Adrenal gland (tissue), 9 donors: ENCODE measurements at regions not wholly inside any gene's neighbourhood (a gene's known extent, or its start where the extent isn't known, plus 50 kb on each side); places are given as distances from the start of the nearest gene placed in this dataset.

Experiments used
- DNase-seq, 7 donors: peaks; one replicate each; pipeline ENCODE4 v3.0.0-alpha.2; 2019 to 2020
- H3K27ac ChIP-seq, 5 donors: fragments of 200-600 bp; sonication (generic) in 4 of 5; 1 replicate in 3 of 5; 2 replicates in 2 of 5; pipeline versions ENCODE4 v1.5.1 to v1.8.0; 2016 to 2020; ENCODE audit warnings: mild to moderate bottlenecking in 1 of 5
- H3K27me3 ChIP-seq: fragments of 200-600 bp; 2 replicates; pipeline ENCODE4 v1.8.0; 2021
- H3K36me3 ChIP-seq, 2 donors: fragments of 200-600 bp; replicated peaks in 1 of 2; 1 replicate in 1 of 2; 2 replicates in 1 of 2; pipeline versions ENCODE4 v1.5.1 to v1.8.0; 2018 to 2022
- H3K4me1 ChIP-seq, 2 donors: fragments of 200-600 bp; replicated peaks in 1 of 2; 1 replicate in 1 of 2; 2 replicates in 1 of 2; pipeline versions ENCODE4 v1.5.1 to v1.8.0; 2018 to 2021
- H3K4me3 ChIP-seq, 4 donors: fragments of 200-600 bp; sonication (generic) in 3 of 4; one replicate each; pipeline ENCODE4 v1.5.1; 2016 to 2018
- H3K9me3 ChIP-seq, 3 donors: fragments of 200-600 bp; sonication (generic) in 1 of 3; replicated peaks in 1 of 3; 1 replicate in 2 of 3; 2 replicates in 1 of 3; pipeline versions ENCODE4 v1.5.1 to v1.8.0; 2016 to 2021
- CTCF ChIP-seq, 6 experiments: fragments of 450-650 bp in 4 of 6; fragments of 200-600 bp in 2 of 6; sonication (generic) in 1 of 6; IDR thresholded peaks; 1 replicate in 5 of 6; 2 replicates in 1 of 6; pipeline versions ENCODE4 v1.5.1 to v1.8.0; 2016 to 2021; ENCODE audit warnings: antibody characterized with exemption in 6 of 6, mild to moderate bottlenecking in 2 of 6, moderate library complexity in 1 of 6
- POLR2A ChIP-seq, 2 donors: fragments of 450-650 bp; IDR thresholded peaks; one replicate each; pipeline ENCODE4 v1.6.1; 2017; ENCODE audit warnings: antibody characterized with exemption in 2 of 2, mild to moderate bottlenecking in 2 of 2, moderate library complexity in 1 of 2
- WGBS, 4 donors: extraction: QIAGEN DNeasy Blood & Tissue Kit in 2 of 4; methylation state at CpG; one replicate each; pipeline versions ENCODE4 v1.1.5 to v1.1.7; 2013 to 2017; 5-methylcytosine and 5-hydroxymethylcytosine counted together
- intact Hi-C, 2 donors: fragments of 100-400 bp; cut with DNase I; formaldehyde crosslinking; loops; one replicate each; pipeline versions ENCODE4 v1.14.1 to v1.15.0; 2022 to 2023
- donor health status: healthy with polysubstance abuse.
- donor health status: Bipolar disorder and iron deficiency.
- donor health status: DM: yes; HTN: yes; CAD: no.
- donor health status: DM: no; HTN: no; CAD: no.
- donor health status: DM: no; HTN: no; CAD: no.

- no peak overlapping the region for H3K27ac ChIP-seq
- no peaks in the 10 kb centered on the region for H3K36me3 ChIP-seq
- TF ChIP-seq POLR2A (IDR thresholded peaks at IDR 0.05) (no peak), CTCF (IDR thresholded peaks at IDR 0.05) (no peak)
- H3K4me1 ChIP-seq, result no peaks in the 10 kb centered on the region
- H3K9me3 ChIP-seq, result no peaks in the 10 kb centered on the region
- no peak overlapping the region for H3K4me3 ChIP-seq
- intact Hi-C loops, result no loop called here
- DNase-seq, result peak in 1 of 7 donors; percentile 30
- 87 to 90% (median 88%) methylated on average over 4 of the region's 4 CpGs for WGBS, 4 donors
- no peaks in the 10 kb centered on the region for H3K27me3 ChIP-seq
These were observed 80.8 kb upstream of the TIAM2 start for GRCh38 chr6:154914288-154914687.

- intact Hi-C loops, result no loop called here
- 82 to 93% (median 90%) methylated on average over 5 of the region's 5 CpGs for WGBS, 4 donors
- Histone ChIP-seq H3K4me1 (no peaks in the 10 kb centered on the region), H3K9me3 (no peaks in the 10 kb centered on the region), H3K4me3 (no peak overlapping the region), H3K27ac (no peak overlapping the region), H3K27me3 (no peaks in the 10 kb centered on the region), H3K36me3 (no peaks in the 10 kb centered on the region)
- peak in 1 of 7 donors; percentile 17 for DNase-seq
- TF ChIP-seq CTCF (IDR thresholded peaks at IDR 0.05) (no peak), POLR2A (IDR thresholded peaks at IDR 0.05) (no peak)
These were observed 78.3 kb upstream of the TIAM2 start for GRCh38 chr6:154916857-154917256.

GRCh38 chr6:154917941-154918340 is 77.2 kb upstream of the TIAM2 start:
- Histone ChIP-seq H3K27me3 (no peaks in the 10 kb centered on the region), H3K4me3 (no peak overlapping the region), H3K9me3 (no peaks in the 10 kb centered on the region), H3K4me1 (no peaks in the 10 kb centered on the region), H3K27ac (no peak overlapping the region), H3K36me3 (no peaks in the 10 kb centered on the region)
- intact Hi-C loops, result no loop called here
- 93 to 97% (median 95%) methylated on average over 7 of the region's 7 CpGs for WGBS, 4 donors
- no peak for TF ChIP-seq CTCF (IDR thresholded peaks at IDR 0.05)
- TF ChIP-seq POLR2A (IDR thresholded peaks at IDR 0.05), result no peak
- DNase-seq, result peak in 1 of 7 donors; percentile 40

- no peak for TF ChIP-seq CTCF (IDR thresholded peaks at IDR 0.05)
- TF ChIP-seq POLR2A (IDR thresholded peaks at IDR 0.05), result no peak
- DNase-seq, result peak in 1 of 7 donors; percentile 24
- Histone ChIP-seq H3K4me1 (no peaks in the 10 kb centered on the region), H3K4me3 (no peak overlapping the region), H3K27ac (no peak overlapping the region), H3K9me3 (no peaks in the 10 kb centered on the region), H3K27me3 (no peaks in the 10 kb centered on the region), H3K36me3 (no peaks in the 10 kb centered on the region)
- intact Hi-C loops, result no loop called here
- 92 to 97% (median 93%) methylated on average over 5 of the region's 5 CpGs for WGBS, 4 donors
These were observed 75.3 kb upstream of the TIAM2 start for GRCh38 chr6:154919806-154920205.
